Nephron progenitor cell (in vitro differentiated cells): ENCODE measurements at regions not wholly inside any gene's neighbourhood (a gene's known extent, or its start where the extent isn't known, plus 50 kb on each side); places are given as distances from the start of the nearest gene placed in this dataset.

Experiments used
- DNase-seq: peaks from one replicate; pipeline ENCODE4 v3.0.0; 2021
- H3K27ac Mint-ChIP-seq: 2 replicates; pipeline ENCODE4 v1.8.0; 2021; ENCODE audit warnings: mild to moderate bottlenecking, moderate library complexity, mixed read lengths
- H3K27me3 Mint-ChIP-seq: 2 replicates; pipeline ENCODE4 v1.8.0; 2021; ENCODE audit warnings: mild to moderate bottlenecking, low read depth, mixed read lengths; ENCODE audit not compliant: poor library complexity
- H3K36me3 Mint-ChIP-seq: 2 replicates; pipeline ENCODE4 v1.8.0; 2021; ENCODE audit warnings: low read depth, mixed read lengths
- H3K4me1 Mint-ChIP-seq: 2 replicates; pipeline ENCODE4 v1.8.0; 2021; ENCODE audit warnings: mixed read lengths
- H3K4me3 Mint-ChIP-seq: 2 replicates; pipeline ENCODE4 v1.8.0; 2021; ENCODE audit warnings: mild to moderate bottlenecking, moderate library complexity, mixed read lengths
- H3K9me3 Mint-ChIP-seq: 2 replicates; pipeline ENCODE4 v1.8.0; 2021; ENCODE audit warnings: mild to moderate bottlenecking, moderate library complexity, mixed read lengths
- TF ChIP-seq, protein P1 (sequence below): fragments of 200-600 bp; sonication (generic); IDR thresholded peaks from 2 replicates; pipeline ENCODE4 v1.5.0; 2021; ENCODE audit warnings: antibody characterized with exemption

DNA sequence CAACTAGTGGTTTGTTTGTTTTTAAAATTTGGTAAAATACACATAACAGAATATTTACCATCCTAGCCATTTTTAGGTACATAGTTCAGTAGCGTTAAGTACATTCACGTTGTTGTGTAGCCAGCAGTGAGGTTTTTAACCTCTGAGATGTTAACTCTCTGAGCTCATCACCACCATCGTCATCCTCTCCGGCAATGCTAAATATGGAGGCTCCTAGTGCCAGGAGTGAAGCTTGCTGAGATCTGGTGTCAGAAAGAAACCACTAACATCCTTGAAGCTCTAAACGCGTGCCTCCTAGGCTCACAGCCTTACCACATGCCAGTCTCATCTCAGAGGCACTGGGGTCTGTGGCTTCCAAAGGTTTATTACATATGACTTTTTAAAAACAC is 330.2 kb upstream of the B3GAT1 start:
- H3K36me3 Mint-ChIP-seq: no peaks in the 10 kb centered on the region
- TF ChIP-seq, protein P1, sequence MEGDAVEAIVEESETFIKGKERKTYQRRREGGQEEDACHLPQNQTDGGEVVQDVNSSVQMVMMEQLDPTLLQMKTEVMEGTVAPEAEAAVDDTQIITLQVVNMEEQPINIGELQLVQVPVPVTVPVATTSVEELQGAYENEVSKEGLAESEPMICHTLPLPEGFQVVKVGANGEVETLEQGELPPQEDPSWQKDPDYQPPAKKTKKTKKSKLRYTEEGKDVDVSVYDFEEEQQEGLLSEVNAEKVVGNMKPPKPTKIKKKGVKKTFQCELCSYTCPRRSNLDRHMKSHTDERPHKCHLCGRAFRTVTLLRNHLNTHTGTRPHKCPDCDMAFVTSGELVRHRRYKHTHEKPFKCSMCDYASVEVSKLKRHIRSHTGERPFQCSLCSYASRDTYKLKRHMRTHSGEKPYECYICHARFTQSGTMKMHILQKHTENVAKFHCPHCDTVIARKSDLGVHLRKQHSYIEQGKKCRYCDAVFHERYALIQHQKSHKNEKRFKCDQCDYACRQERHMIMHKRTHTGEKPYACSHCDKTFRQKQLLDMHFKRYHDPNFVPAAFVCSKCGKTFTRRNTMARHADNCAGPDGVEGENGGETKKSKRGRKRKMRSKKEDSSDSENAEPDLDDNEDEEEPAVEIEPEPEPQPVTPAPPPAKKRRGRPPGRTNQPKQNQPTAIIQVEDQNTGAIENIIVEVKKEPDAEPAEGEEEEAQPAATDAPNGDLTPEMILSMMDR: no peak
- peaks cover 15% of the 10 kb centered on the region for H3K9me3 Mint-ChIP-seq
- no peak overlapping the region for H3K27ac Mint-ChIP-seq
- H3K4me1 Mint-ChIP-seq: peaks cover 7% of the 10 kb centered on the region
- DNase-seq: no peak
- H3K4me3 Mint-ChIP-seq: no peak overlapping the region
- peaks cover 48% of the 10 kb centered on the region for H3K27me3 Mint-ChIP-seq

DNA sequence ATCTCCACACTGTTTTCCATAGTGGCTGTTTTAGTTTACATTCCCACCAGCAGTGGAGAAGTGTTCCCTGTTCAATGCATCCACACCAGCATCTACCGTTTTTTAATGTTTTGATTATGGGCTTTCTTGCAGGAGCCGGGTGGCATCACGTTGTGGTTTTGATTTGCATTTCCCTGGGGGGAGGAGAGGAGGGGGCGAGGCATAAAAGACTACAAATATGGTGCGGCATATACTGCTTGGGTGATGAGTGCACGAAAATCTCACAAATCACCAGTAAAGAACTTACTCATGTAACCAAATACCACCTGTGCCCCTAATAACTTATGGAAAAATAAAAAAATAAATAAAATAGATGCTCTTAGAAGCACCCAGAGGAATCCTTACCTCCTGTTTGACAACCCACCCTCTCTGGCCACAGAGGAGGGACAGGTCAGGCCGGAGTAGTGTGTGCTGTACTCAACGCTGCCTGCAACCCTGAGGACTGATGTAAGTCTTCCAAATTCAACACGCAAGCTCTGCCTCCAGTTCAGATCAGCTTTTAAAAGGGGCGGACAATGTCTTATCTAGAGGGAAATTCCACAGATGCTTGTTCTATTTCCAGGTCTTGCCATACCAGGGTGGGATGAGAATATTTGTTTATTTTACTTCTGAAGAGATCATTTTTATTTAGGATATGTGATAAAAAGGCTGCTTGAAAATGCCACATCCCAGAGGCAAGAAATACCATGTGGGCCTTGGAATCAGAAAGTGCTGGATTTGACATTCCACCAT is 329.6 kb upstream of the B3GAT1 start:
- Mint-ChIP-seq H3K4me3 (no peak overlapping the region), H3K27me3 (peaks cover 43% of the 10 kb centered on the region), H3K27ac (no peak overlapping the region), H3K9me3 (peaks cover 9% of the 10 kb centered on the region), H3K4me1 (peaks cover 8% of the 10 kb centered on the region), H3K36me3 (no peaks in the 10 kb centered on the region)
- TF ChIP-seq, protein P1: no peak
- DNase-seq: no peak

DNA sequence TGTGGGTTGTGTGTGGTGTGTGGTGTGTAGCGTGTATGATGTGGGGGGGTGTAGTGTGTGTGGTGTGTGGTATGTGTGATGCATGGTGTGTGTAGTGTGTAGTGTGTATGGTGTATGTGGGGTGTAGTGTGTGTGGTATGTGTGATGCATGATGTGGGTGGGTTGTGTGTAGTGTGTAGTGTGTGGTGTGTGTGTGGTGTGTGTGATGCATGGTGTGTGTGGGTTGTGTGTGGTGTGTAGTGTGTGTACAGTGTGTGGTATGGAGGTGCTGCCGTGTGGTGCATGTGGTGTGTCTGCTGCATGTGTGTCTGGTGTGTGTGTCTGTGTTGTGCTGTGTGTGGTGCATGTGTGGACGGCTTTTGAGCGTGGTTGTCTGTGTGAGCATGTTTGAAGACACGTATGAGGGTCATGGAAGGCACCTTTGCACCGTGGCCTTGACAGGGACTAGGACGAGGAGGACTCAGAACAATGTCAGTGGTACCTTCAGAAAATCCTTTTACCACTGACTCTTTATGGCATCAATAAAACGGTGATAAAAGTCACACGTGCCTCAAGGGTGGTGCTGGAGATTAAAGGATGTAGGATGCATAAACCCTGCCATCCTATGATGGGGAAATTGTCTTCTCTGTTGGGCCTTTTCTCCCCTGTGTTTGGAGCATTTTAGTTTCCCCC is 328.7 kb upstream of the B3GAT1 start:
- Mint-ChIP-seq H3K4me3 (no peak overlapping the region), H3K4me1 (peaks cover 17% of the 10 kb centered on the region), H3K27ac (no peak overlapping the region), H3K9me3 (peaks cover 1% of the 10 kb centered on the region), H3K36me3 (no peaks in the 10 kb centered on the region), H3K27me3 (peaks cover 42% of the 10 kb centered on the region)
- TF ChIP-seq, protein P1: no peak
- DNase-seq: no peak

DNA sequence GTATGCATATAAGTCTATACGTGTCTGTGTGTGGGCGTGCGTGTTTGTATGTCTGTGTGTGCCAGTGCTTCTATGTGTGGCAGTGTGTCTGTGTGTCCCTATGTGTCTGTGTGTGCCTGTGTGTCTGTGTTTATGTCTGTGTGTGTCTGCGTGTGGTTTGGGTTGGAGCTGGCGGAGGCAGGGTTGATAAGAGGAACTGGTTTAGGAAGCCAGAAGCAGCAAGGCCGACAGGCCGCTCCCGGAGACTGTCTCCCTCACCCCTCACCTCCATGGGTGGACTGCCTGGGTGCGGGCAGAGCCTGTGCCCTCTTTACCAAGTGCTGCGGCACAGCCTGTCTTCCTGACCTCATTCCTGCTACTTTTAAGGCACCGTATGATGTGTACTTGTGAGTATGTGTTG is 327.1 kb upstream of the B3GAT1 start:
- no peaks in the 10 kb centered on the region for H3K36me3 Mint-ChIP-seq
- no peak for DNase-seq
- TF ChIP-seq, protein P1: no peak
- H3K4me1 Mint-ChIP-seq: peaks cover 29% of the 10 kb centered on the region
- H3K9me3 Mint-ChIP-seq: no peaks in the 10 kb centered on the region
- H3K4me3 Mint-ChIP-seq: no peak overlapping the region
- H3K27me3 Mint-ChIP-seq: peaks cover 36% of the 10 kb centered on the region
- no peak overlapping the region for H3K27ac Mint-ChIP-seq

DNA sequence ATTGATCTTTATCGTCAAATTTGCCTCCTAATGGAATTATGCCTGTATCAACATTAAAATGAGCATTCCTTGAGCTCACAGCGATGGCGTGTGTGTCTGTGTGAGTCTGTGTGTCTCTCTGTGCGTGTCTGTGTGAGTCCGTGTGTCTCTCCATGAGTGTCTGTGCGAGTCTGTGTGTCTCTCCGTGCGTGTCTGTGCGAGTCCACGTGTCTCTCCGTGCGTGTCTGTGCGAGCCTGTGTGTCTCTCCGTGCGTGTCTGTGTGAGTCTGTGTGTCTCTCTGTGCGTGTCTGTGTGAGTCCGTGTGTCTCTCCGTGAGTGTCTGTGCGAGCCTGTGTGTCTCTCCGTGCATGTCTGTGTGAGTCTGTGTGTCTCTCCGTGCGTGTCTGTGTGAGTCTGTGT is 326.5 kb upstream of the B3GAT1 start:
- TF ChIP-seq, protein P1: no peak
- no peak overlapping the region for H3K4me3 Mint-ChIP-seq
- H3K36me3 Mint-ChIP-seq: no peaks in the 10 kb centered on the region
- DNase-seq: no peak
- H3K27me3 Mint-ChIP-seq: peaks cover 34% of the 10 kb centered on the region
- H3K4me1 Mint-ChIP-seq: peaks cover 34% of the 10 kb centered on the region
- H3K27ac Mint-ChIP-seq: no peak overlapping the region
- no peaks in the 10 kb centered on the region for H3K9me3 Mint-ChIP-seq
